GM21529 (cell line): ENCODE measurements at regions not wholly inside any gene's neighbourhood (a gene's known extent, or its start where the extent isn't known, plus 50 kb on each side); places are given as distances from the start of the nearest gene placed in this dataset.
A peak's percentile ranks its signal among the peaks of the same experiment; 100 is the strongest.

Experiments
- ATAC-seq: cut with Tn5 transposase; IDR thresholded peaks from one replicate; pipeline ENCODE4 v1.9.1; 2021; ENCODE audit not compliant: unreplicated experiment

GRCh38 chr4:123308667-123309066 is 87.9 kb upstream of the SPRY1 start:
- ATAC-seq = no peak

GRCh38 chr4:123312116-123312515 is 84.5 kb upstream of the SPRY1 start:
- ATAC-seq = no peak

- no peak for ATAC-seq
Observed at GRCh38 chr4:123312951-123313592, 83.5 kb upstream of the SPRY1 start.

- ATAC-seq = no peak
Observed at GRCh38 chr4:123315617-123316016, 81.0 kb upstream of the SPRY1 start.

GRCh38 chr4:123317211-123317610 is 79.4 kb upstream of the SPRY1 start:
- ATAC-seq = no peak

GRCh38 chr4:123319639-123320038 is 77.0 kb upstream of the SPRY1 start:
- no peak for ATAC-seq

- ATAC-seq = no peak
Observed at GRCh38 chr4:123323998-123324397, 72.6 kb upstream of the SPRY1 start.

GRCh38 chr4:123325241-123325681 is 71.3 kb upstream of the SPRY1 start:
- ATAC-seq = peak; percentile 99

- ATAC-seq = no peak
Observed at GRCh38 chr4:123327346-123327745, 69.2 kb upstream of the SPRY1 start.

GRCh38 chr4:123327846-123328429 is 68.7 kb upstream of the SPRY1 start:
- no peak for ATAC-seq

GRCh38 chr4:123338715-123339114 is 57.9 kb upstream of the SPRY1 start:
- no peak for ATAC-seq

GRCh38 chr4:123339507-123340380 is 56.9 kb upstream of the SPRY1 start:
- ATAC-seq = no peak

- ATAC-seq = no peak
Observed at GRCh38 chr4:123340381-123340701, 56.3 kb upstream of the SPRY1 start.

- ATAC-seq = no peak
Observed at GRCh38 chr4:123342498-123342897, 54.1 kb upstream of the SPRY1 start.

- no peak for ATAC-seq
Observed at GRCh38 chr4:123343400-123344041, 53.1 kb upstream of the SPRY1 start.

GRCh38 chr4:123345137-123345934 is 51.3 kb upstream of the SPRY1 start:
- ATAC-seq = no peak

- ATAC-seq = no peak
Observed at GRCh38 chr4:123345935-123346300, 50.7 kb upstream of the SPRY1 start.

GRCh38 chr4:123346330-123346940 is 50.2 kb upstream of the SPRY1 start:
- no peak for ATAC-seq
